Brain pericyte (primary cell): ENCODE measurements at regions not wholly inside any gene's neighbourhood (a gene's known extent, or its start where the extent isn't known, plus 50 kb on each side); places are given as distances from the start of the nearest gene placed in this dataset.
A peak's percentile ranks its signal among the peaks of the same experiment; 100 is the strongest.

Experiments used
- DNase-seq: peaks from one replicate; pipeline ENCODE4 v3.0.0-alpha.2; 2012; ENCODE audit warnings: low read depth, low spot score

DNA sequence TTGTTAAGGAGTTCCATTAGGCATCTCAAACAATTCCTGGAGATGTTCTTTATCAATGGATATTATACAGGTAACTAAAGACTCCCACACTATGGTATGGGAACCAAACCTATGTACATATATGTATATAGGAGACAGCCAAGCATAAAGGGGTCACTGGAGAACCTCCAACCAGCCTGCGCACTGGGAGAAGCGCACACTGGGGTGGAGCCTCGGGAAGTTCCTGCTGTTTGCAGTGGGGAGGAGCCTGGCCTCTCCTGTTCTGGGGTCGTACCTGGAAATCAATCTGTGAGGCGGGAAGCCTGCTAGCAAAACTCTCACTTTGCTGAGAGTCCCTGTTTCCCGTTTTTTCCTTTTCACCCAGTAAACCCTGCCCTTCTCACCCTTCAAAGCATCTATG is 83.1 kb upstream of the CREB1 start:
- DNase-seq, result no peak

DNA sequence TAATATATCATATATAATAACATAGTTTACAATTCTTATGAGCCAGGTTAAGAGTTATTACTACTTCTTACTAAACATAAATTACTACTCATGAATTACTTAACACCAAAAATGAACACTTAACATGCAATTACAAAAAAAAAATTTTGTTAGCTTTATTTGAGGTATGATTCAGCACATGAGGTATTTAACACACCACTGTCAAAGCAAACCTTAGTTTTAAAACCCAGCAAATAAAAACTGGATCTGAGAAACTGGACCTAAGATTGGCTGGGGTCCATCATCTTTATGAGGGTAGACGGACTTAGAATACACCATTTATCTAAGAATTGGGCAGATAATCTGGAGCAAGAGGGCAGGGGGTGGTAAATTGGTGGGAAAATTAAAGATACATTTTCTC is 81.8 kb upstream of the CREB1 start:
- DNase-seq, result no peak

DNA sequence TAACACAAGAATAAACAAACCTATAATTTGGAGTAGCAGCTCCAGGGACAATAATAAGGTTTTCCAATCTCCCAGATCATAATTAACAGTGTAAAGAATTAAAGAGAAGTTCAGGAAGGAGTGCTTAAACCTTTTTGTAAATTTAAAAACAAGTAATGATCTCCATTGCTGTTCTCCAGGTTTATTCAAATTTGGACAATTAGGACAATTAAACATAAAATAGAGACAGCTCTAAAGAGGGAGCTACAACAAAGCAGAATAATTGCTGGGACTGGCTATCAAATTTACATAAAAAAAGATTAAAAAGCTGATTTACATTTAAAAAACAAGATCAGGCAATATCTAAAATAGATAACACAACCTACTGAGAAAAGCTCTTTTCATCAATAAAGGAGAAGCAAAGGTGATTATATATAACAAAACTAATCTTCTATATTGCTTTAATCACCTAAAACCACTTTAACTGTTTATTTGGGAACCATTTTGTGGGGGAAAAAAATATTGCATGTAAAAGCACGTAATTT is 80.1 kb upstream of the CREB1 start:
- DNase-seq, result no peak

DNA sequence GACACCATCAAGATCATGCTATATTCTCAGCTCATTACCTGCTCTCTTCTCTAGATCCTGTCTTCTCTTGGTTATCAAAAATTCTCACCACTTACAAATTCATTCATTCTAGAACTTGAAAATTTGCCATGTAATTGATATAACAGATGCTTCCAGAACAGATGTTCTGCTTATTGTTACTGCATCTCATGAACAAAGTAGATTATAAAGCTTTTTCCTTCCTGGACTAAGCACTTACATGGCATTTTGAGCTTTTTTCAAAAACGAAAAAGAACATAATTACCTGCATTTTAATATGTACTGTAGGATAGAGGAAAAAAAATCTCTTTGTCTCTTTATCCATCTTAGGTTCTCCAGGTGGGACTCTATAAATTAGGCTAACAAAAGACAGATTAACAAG is 79.6 kb upstream of the CREB1 start:
- DNase-seq, result no peak

DNA sequence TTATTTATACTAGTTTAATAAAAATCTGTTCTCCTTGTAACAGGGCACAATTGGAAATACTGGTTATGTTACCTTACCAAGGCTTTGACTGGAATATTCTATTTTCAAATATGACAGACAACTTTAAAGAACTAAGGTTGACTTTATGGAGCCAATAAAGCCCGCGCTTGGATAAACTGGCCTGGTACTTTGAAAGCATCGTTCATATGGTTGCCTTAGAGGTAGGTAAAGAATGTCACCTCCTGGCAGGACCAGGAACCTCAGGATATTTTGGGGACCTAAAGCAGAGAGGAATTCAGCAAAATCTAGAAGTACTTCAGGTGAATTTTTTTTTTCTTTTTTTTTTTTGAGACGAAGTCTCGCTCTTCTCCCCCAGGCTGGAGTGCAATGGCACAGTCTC is 71.2 kb upstream of the CREB1 start:
- no peak for DNase-seq

DNA sequence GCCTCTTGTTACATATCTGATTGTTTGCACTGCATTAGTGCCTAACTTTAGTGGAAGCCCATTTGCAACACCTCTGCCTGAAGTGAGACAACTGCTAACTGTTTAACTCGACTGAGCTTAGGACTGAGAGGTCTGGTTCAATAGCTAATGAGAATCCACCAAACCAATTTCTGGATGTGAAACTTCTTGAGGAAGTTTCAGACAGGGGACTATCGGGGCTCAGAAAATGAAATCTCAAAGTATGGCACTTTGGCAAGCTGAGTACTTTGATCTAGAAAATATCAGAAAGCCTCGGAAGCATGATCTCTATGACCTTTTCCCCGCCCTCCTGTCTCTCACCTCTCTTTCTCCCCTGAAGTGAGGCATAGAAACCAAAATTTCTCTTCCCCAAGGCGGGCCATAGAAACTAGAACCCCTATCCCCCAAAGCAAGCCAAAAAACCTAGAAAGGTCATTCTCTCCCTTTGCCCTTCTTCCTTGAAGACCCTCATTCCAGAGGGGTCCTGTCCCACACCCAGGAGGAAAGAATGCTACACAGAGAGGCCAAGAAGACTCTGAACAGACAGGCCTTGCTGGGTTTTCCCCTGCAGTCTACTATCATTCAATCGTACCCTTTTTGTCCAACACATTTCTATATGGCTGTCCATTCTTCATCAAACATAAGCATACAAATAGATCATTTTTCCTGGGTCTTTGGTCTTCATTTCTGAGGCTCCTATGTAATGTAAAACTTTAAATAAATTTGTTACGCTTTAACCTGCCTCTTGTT is 69.6 kb upstream of the CREB1 start:
- no peak for DNase-seq

DNA sequence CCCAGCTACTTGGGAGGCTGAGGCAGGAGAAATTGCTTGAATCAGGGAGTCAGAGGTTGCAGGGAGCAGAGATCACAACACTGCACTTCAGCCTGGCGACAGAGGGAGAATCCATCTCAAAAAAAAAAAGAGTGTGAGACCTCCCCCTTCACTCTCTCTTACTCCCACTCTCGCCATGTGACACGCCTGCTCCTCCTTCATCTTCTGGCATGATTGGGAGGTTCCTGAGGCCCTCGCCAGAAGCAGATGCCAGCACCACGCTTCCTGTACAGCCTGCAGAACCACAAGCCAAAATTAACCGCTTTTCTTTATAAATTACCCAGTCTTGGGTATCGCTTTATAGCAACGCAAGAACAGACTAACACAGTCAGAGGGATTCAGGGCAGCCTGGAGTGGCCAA is 66.3 kb upstream of the CREB1 start:
- no peak for DNase-seq

DNA sequence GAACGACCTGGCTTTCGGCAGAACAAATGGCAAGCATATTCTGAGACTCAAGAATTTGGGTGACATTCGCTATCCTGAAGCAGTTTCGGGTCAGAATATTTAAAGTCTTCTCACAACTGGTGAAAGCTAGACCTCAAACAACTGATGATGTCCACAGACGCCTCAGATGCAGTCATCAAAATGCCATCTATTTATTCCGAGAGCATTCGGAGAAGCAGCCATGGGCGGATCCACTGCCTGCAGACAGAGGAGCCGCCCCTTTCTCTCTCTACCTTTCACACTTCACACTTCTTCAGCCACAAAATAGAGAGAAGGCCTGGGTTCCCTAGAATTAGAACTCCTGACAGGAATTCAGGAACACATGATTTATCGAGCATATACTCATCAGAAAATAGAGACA is 65.8 kb upstream of the CREB1 start:
- DNase-seq, result no peak

DNA sequence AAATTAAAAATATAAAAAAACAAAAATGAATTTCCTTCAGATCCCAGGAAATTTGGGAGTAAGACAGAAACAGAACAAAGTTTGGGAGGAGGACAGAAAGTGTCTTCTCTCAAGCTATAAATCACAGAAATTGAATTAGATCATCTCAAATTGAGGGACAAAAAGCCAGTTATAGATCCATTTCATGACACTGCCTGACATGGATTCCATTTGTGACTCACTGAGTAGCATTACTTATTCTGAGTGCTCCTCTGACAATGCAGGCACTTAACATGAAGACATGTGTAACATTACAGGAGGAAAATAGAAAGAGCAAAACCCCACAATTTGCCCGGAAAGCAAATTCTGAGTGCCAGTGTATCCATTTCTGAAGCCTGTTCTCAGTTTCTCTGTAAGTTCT is 63.9 kb upstream of the CREB1 start:
- no peak for DNase-seq

DNA sequence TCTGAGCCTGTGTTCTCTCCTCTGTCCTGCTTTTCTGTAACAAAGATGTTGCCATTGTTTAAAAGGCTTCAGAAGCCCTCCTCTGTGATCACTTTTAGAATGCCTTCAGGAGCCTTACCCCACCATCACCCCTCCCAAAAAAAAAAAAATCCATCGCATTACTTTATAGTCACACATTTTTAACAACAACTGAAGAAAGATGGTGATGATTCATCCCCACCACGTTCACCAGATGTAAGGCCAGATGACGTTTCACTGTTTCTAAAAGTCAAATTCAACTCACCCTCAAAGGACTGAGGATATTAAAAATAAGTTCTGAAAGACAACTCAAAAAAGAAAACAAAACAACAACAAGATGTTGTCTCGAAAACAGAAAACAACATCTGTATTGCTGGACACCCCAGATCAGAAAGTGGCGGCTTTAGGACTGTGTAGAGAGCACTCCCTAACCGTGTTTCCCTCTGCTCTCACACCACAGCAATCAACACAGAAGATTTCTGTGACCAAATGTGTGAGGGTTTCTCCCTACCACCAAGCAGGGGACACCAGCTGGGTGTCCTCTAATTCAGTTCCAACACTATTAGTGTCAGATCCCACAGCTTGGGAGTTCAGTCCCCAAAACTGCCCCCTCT is 61.9 kb upstream of the CREB1 start:
- no peak for DNase-seq

DNA sequence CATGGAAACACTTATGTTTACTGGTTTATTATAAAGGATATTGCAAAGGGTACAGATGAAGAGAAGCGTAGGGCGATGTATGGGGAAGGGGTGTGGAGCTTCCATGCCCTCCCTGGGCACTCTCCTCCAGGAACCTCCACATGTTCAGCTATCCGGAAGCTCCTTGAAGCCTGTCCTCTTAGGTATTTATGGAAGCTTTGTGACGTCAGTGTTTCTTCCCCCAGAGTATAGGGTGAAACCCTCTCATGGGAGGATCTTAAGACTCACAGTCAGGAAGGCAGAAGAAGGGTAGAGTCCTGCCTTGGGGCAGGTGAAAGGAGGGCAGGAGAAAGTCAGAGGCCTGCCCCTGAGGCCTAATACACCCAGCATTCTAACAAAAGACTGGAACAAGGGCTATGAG is 61.3 kb upstream of the CREB1 start:
- no peak for DNase-seq

DNA sequence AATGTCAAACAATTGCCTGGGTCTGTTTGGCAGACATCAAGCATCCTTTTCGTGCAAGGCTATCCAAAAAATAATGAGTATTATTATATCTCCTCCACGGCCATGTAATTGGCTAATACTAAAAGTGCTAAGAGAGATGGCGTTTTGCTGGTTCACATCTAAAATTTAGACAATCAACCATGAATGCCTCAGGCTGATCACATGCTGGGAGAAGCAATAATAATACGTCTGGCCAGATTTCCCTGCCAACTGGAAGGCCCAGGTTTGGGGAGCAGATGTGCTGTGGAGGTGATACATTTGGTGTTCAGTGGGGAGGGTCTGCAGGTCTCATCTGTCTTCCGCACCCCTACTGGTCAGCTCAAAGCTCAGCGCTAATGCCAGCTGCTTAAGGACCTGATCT is 60.3 kb upstream of the CREB1 start:
- no peak for DNase-seq

DNA sequence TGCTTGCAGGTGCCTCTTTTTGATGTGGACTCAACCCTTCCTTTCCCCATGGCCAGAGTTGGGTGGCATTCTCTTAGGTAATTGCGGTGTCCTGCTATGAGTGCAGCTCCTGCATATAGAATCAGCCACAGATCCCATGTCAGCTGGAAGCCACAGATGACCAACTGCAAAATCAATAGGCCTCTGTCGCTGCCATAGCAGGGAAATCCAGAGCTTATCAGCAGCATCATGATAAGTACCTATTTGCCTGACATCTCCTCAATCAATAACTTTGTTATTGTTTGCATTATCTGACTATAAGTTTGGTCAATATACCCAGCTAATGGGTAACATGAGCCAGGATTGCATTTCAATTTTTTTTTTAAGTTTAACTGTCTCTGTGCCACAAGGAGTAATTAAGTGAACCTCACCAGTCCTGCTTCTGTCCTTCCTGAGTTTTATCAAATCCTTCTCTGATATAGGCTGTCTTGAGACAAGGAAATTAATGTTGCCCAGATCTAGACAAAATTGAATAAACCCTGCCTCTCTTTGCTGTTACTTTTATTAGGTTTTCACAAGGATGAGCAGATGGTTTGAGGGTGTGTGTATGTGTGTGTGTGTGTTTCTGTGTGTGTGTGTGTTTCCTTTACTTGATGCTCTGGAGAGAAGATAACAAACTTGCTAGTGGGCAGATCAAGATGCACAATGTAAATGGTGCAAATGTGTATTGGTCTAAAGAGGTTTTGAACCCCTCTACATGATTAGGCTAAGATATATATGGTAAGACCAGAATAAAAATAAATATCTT is 59.6 kb upstream of the CREB1 start:
- DNase-seq, result no peak

DNA sequence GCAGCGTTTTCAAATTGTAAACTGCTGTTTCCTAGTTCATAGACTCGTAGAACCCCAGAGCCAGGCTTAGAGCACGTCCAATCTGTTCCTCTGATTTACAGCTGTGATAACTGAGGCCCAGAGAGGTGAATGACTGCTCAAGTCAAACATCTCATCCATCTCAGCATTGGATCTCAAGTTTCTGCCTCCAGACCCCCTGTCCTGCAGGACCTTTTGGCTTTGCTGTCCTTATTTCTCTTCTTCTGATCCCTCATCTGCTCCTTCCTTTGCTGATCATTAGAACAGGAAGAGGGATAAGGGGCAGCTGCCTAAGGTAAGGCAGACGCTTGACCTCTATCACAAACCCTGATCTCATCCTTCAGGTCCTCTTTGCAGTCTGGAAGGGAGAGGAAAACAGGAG is 58.5 kb upstream of the CREB1 start:
- DNase-seq, result no peak

DNA sequence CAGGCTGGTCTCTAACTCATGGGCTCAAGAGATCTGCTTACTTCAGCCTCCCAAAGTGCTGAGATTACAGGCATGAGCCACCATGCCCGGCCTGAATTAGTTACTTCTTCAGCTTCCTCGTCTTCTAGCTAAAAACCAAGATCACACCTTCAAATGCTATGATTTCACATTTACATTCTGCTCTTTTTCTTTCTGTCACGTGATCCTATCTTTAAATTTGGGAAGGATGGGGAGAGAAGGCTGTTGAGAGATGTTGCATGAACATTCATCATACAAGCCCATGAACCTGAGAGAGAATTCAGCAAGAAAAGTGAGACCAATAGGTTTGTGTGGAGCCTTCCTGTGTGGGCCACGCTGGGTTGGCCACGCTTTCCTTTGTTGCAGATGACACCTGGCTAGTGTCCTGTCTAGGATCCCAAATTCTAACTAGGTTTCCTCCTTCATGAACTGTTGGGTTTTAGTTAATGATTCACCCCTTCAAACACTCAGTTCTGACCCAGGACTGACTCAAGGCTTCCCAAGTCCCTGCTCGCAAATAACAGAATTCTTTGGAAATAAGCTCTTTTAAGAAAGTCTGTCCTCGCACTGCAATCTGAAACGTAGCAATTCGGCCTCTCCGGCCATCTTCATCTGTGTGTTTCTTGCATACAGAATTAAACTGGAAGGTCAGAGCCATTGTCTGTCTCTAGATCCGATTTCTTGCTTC is 57.3 kb upstream of the CREB1 start:
- no peak for DNase-seq

DNA sequence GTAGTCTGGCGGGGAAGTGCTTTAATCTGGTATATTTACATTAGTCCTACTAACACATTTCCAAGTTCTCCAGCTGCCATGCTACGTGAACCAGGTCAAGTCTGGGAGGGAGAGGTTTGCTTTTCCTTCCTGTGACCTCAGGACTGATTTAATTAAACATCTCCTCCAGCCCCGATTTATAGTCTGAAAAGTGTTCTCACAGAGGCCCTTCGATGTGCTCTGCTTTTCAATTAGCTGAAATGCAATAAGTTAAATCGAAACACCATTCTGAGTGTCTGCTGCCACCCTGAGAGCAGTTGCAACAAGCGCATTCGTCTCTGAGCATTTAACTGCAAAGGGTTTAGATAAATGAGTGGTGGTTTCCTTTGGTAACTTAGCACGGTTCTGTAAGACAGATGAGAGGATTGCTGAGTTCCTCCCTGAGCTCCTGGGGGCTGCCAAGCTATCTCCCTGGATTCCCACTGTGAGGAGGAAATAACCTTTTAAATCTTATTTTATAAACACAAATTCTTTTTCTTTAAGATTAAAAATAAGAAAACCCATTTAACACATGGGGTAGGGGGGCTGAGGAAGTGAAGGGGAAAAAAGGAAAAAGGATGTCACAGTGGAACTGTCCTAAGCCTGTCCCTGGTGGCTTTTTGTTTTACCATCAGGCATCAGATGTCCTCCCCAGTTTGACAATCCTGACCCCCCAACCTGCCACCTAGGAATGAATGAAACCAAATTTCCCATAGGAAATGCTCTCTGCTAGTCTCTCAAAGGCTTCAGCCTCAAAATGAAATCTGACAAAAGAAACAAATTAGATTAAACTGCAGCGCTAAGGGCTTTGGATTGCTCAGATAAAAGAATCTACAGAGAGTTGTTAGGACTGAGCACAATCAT is 56.5 kb upstream of the CREB1 start:
- peak; percentile 55 for DNase-seq

DNA sequence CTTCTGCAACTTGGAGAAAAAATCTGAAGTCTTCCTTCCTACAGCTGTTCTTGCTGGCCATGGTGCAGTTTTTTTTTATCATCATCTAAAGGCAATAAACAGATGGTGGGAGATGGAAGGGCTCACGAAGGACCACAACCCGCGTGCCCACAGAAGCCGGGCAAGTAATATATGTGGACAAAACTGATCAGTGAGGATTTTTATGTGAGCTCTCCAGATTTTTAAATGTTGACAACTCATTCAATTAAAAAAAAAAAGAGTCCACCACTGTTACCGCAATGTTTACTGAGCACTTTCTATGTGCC is 55.9 kb upstream of the CREB1 start:
- DNase-seq, result no peak

DNA sequence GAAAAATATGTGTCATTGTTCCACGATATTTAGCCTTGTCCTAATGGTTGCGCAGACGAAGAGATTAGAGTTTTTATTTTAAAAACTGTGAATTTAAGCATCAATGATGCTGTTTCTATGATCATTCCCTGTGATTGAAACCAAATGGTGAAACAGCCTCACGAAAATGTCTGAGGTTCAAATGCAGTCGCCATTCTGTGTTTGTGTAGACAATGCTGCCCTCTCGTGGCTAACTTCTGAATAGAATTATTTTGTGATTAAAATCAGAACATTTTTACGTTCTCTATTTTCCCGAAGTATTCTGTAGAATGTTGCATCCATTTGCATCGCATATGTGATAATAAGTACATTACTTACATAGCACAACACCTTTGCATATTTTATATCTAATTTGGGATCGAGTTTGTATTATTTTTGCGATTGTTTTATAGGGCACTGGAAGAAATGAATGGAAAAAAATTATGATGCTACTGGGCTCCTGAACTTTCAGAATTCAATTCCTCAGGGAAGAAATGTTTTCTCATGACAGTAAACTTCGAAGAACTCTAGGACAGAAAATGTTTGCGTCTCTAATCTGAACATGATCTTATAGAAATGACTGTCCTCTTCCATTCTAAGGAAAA is 54.8 kb upstream of the CREB1 start:
- DNase-seq, result no peak

DNA sequence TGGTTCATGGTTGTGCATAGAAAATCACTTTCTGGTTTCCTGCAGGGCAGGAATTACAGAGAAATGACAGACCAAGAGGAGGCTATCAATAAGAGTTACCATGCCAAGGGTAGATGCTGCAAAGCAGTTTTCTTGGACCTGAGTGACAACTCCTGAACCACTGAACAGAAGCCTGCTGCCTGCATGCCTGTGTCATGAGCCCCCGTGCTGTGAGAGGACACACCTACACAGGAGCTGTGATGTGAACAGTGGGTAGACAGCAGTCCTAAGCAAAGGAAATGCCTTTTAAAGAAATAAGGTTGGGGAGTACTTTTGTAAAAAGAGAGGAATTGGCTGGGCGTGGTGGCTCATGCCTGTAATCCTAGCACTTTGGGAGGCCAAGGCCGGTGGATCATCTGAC is 54.2 kb upstream of the CREB1 start:
- DNase-seq, result no peak

DNA sequence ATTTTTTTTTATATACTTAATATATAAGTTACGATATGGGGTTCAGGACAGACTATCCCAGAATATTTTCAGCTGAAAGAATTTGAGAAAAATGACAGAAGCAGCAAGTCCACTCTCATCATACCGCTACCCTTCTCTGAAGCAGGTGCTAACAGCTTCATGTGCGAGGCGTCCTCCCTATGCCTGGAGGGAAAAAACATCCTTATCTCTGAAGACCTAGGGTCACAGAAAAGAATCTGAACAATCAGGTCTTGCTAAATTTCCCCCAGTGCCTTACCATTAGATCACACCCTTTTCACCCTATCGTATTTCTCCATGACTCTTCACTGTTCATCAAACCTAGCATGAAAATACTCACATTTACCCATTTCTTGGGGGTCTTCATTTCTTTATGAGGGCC is 51.9 kb upstream of the CREB1 start:
- DNase-seq, result no peak

DNA sequence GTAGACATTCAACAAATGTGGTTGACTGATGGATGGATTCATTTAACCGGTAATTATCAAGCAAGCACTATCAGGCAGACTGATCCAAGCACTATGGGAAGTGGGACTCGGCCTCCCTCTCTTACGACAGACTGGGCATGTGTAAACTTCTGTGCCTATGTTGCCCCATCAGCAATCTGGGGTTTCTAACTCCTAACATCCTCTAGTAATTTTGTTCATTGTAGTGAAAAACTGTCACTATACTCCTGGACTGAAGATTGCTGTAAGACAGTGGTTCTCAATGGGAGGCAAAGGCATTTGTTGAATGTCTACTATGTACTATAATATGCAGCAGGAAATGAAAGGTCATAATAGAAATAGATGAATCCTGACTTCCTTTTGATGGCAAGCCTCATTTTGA is 51.2 kb upstream of the CREB1 start:
- DNase-seq, result no peak
